ENCODE measurements at regions not wholly inside any gene's neighbourhood (a gene's known extent, or its start where the extent isn't known, plus 50 kb on each side); places are given as distances from the start of the nearest gene placed in this dataset.

DNA sequence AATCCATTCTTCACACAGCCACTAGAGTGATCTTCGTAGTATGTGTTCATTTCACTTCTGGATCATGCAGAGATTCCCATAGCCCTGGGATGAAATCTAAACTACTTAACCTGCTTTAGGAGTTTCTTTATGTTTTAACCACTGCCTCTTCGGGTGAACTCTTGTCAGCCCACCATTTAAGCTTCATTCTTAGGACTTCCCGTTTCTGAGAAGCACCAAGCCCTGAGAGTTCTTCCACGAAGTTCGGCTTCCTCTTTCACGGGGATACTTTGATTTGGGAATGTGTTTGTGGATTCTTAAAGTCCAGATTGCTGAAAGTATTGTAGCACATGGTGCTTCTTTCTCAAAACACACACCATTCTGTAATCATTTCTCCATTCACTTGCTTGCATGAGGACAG, 205.0 kb downstream of the UBE2E3 start:
- no peak overlapping the region for H3K4me3 ChIP-seq
- H3K4me1 ChIP-seq (ENCODE audit: insufficient read depth), result no peaks in the 10 kb centered on the region
- TF ChIP-seq, protein P1, sequence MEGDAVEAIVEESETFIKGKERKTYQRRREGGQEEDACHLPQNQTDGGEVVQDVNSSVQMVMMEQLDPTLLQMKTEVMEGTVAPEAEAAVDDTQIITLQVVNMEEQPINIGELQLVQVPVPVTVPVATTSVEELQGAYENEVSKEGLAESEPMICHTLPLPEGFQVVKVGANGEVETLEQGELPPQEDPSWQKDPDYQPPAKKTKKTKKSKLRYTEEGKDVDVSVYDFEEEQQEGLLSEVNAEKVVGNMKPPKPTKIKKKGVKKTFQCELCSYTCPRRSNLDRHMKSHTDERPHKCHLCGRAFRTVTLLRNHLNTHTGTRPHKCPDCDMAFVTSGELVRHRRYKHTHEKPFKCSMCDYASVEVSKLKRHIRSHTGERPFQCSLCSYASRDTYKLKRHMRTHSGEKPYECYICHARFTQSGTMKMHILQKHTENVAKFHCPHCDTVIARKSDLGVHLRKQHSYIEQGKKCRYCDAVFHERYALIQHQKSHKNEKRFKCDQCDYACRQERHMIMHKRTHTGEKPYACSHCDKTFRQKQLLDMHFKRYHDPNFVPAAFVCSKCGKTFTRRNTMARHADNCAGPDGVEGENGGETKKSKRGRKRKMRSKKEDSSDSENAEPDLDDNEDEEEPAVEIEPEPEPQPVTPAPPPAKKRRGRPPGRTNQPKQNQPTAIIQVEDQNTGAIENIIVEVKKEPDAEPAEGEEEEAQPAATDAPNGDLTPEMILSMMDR (IDR thresholded peaks at IDR 0.05), result no peak
- TF ChIP-seq POLR2A (IDR thresholded peaks at IDR 0.05), result no peak
- TF ChIP-seq EP300 (IDR thresholded peaks at IDR 0.05), result no peak
- no peaks in the 10 kb centered on the region for H3K36me3 ChIP-seq
- 86 to 87% (median 87%) methylated on average over 6 of the region's 6 CpGs for WGBS, 3 donors
- DNase-seq, result no peak
- H3K9me3 ChIP-seq, result no peaks in the 10 kb centered on the region
- H3K27ac ChIP-seq, result no peak overlapping the region
- no peaks in the 10 kb centered on the region for H3K27me3 ChIP-seq
- intact Hi-C loops (cut with DNase I), result no loop called here

DNA sequence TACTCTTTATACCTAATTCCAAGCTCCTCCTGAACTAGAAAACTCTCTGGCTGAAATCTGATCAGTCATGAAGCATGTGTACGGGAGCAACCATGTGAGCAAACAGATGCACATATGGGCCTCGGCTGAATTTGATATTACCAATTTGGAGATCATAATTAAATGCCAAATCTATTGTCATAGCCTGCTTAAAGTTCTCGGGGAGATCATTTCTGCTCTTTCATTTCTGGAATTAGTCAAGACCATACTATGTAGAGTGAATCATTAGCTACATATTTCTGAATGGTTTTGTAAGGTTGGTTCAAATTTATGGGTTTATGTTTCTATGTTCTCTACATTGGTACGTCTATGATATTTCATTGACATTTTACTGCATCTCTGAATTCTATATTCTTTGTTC, 205.5 kb downstream of the UBE2E3 start:
- TF ChIP-seq EP300 (IDR thresholded peaks at IDR 0.05) (no peak), POLR2A (IDR thresholded peaks at IDR 0.05) (no peak)
- TF ChIP-seq, protein P1 (IDR thresholded peaks at IDR 0.05), result no peak
- 92 to 94% (median 93%) methylated on average over 4 of the region's 4 CpGs for WGBS, 3 donors
- Histone ChIP-seq H3K36me3 (no peaks in the 10 kb centered on the region), H3K9me3 (no peaks in the 10 kb centered on the region), H3K4me3 (no peak overlapping the region), H3K27me3 (no peaks in the 10 kb centered on the region), H3K4me1 (ENCODE audit: insufficient read depth) (no peaks in the 10 kb centered on the region), H3K27ac (no peak overlapping the region)
- DNase-seq, result no peak
- intact Hi-C loops (cut with DNase I), result no loop called here

DNA sequence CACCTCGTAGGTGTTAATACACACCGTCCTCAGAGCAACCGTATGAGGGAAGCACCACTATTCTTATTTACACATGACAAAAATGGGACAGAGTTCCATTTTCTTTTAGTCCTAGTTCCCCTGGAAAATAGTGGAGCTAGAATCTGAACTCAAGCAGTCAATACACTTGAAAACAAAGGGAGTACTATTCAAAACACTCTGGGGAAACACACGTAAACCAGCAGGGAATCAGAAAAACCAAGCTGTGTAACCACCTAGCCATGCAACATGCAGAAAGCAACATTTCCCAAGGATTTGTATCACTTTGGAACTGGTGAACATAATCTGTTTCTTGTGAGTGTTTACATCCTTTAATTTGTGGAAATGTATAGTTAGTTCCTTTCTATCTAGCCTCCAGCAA, 208.2 kb downstream of the UBE2E3 start:
- H3K9me3 ChIP-seq, result no peaks in the 10 kb centered on the region
- H3K4me3 ChIP-seq, result no peak overlapping the region
- no peak for TF ChIP-seq EP300 (IDR thresholded peaks at IDR 0.05)
- no peak for TF ChIP-seq POLR2A (IDR thresholded peaks at IDR 0.05)
- TF ChIP-seq, protein P1 (IDR thresholded peaks at IDR 0.05), result no peak
- no peaks in the 10 kb centered on the region for H3K4me1 ChIP-seq (ENCODE audit: insufficient read depth)
- no peaks in the 10 kb centered on the region for H3K27me3 ChIP-seq
- no peaks in the 10 kb centered on the region for H3K36me3 ChIP-seq
- 86 to 93% (median 90%) methylated on average over 4 of the region's 4 CpGs for WGBS, 3 donors
- DNase-seq, result no peak
- intact Hi-C loops (cut with DNase I), result no loop called here
- H3K27ac ChIP-seq, result no peak overlapping the region

GRCh38 chr2:181189951-181190350, 209.5 kb downstream of the UBE2E3 start:
- Histone ChIP-seq H3K9me3 (no peaks in the 10 kb centered on the region), H3K4me3 (no peak overlapping the region), H3K36me3 (no peaks in the 10 kb centered on the region), H3K4me1 (ENCODE audit: insufficient read depth) (no peaks in the 10 kb centered on the region), H3K27ac (no peak overlapping the region), H3K27me3 (no peaks in the 10 kb centered on the region)
- intact Hi-C loops (cut with DNase I), result no loop called here
- WGBS, 3 donors, result 64 to 79% (median 68%) methylated on average over 1 of the region's 1 CpG
- no peak for DNase-seq
- no peak for TF ChIP-seq POLR2A (IDR thresholded peaks at IDR 0.05)
- TF ChIP-seq EP300 (IDR thresholded peaks at IDR 0.05), result no peak
- TF ChIP-seq, protein P1 (IDR thresholded peaks at IDR 0.05), result no peak

- H3K4me1 ChIP-seq (ENCODE audit: insufficient read depth), result no peaks in the 10 kb centered on the region
- TF ChIP-seq, protein P1 (IDR thresholded peaks at IDR 0.05), result no peak
- no peak for TF ChIP-seq POLR2A (IDR thresholded peaks at IDR 0.05)
- no peak for TF ChIP-seq EP300 (IDR thresholded peaks at IDR 0.05)
- H3K27ac ChIP-seq, result no peak overlapping the region
- DNase-seq, result no peak
- WGBS, 3 donors, result 16 to 25% (median 22%) methylated on average over 1 of the region's 1 CpG
- intact Hi-C loops (cut with DNase I), result no loop called here
- no peaks in the 10 kb centered on the region for H3K27me3 ChIP-seq
- no peaks in the 10 kb centered on the region for H3K9me3 ChIP-seq
- H3K36me3 ChIP-seq, result no peaks in the 10 kb centered on the region
- no peak overlapping the region for H3K4me3 ChIP-seq
These were observed 210.3 kb downstream of the UBE2E3 start for GRCh38 chr2:181190711-181191110.
